NCI-H128 (cell line): ENCODE measurements at regions not wholly inside any gene's neighbourhood (a gene's known extent, or its start where the extent isn't known, plus 50 kb on each side); places are given as distances from the start of the nearest gene placed in this dataset.

Experiments used
- DNase-seq: peaks from one replicate; lab custom pipeline; 2025; ENCODE audit not compliant: unreplicated experiment; lab: John Stamatoyannopoulos, UW

GRCh38 chr3:181457190-181457589, 254.5 kb upstream of the SOX2 start:
- no peak for DNase-seq

GRCh38 chr3:181455276-181455675, 256.4 kb upstream of the SOX2 start:
- no peak for DNase-seq

DNA sequence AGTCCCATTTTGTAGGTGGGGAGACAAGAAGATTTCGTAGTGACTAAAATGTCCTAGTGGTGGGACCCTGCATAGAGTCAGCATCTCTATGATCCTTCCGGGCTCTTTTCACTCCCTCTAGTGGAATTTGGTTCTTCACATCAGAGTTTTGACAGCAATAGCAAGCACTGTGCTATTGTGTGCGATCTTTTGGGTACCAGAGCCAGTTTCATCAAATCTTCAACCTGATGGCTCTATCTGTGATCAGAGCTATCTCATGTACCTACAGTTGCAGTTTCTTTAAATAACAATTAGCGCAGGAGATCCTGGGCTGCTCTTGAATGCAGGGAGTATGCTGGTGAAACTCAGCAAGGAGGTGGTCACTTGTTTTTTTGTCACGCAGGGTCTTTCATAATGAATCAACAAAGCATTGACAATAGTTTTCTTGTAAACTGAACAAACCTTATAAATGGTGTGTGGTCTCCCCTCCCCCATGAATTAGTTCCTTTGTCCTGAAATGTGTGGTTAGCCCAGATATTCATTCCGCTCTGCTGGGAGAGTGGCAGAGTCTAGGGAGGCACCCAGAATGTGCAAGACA, 257.2 kb upstream of the SOX2 start:
- no peak for DNase-seq

DNA sequence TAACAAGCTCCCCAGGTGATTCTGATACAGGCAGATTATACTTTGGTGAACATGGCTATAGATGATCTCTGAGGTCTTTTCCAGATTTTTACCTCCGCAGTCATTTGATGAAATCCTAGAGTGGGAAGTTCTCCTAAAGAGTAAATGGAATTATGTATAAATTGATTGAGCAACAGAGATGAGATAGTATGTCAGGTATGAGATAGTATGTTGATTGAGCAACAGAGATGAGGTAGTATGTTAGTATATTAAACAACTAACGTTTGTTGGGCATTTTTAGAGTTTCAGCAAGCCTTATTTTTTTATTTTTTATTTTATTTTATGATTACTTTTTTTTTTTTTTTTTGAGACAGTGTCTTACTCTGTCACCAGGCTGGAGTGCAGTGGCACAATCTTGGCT, 265.0 kb upstream of the SOX2 start:
- DNase-seq, result no peak

GRCh38 chr3:181442066-181442465, 269.7 kb upstream of the SOX2 start:
- no peak for DNase-seq

DNA sequence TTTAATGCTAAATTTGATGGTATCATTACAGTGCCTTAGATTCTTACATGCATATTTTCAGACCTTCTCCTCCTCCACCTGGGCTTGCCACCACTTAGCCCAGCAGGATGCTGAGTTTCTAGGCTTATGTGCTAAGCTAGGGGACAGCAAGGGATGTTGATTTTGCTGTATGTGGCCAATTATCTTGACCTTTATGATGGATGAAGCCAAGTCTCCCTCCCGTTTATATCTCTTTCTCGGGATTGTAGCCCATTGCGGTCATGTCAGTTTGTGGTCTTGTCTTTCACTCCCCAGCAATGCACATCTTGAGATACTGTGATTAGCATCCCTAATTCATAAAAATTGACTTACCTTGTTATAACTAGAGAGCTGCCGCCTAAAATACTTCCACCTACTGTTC, 278.7 kb upstream of the SOX2 start:
- no peak for DNase-seq

GRCh38 chr3:181431748-181432147, 280.0 kb upstream of the SOX2 start:
- DNase-seq, result no peak

- no peak for DNase-seq
Observed at GRCh38 chr3:181425074-181425473, 286.7 kb upstream of the SOX2 start.

DNA sequence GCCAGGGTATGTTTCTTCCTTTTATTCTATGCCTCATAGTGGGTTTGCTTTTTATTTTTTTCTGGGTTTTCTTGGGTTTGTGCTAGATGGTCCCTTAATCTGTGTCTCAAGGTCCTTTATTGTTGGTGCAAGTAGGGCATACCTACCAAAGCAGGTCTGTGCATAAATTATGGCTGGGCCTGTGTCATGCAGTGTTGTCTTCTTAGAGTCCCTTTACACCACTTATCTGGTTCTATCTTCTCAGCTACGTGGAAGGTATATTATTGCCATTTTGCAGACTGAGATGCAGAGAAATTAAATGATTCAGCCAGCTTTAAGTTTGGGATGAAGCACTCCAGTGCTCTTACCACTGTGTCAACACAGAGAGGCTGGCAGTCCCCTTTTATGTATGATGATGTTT, 293.5 kb upstream of the SOX2 start:
- no peak for DNase-seq

DNA sequence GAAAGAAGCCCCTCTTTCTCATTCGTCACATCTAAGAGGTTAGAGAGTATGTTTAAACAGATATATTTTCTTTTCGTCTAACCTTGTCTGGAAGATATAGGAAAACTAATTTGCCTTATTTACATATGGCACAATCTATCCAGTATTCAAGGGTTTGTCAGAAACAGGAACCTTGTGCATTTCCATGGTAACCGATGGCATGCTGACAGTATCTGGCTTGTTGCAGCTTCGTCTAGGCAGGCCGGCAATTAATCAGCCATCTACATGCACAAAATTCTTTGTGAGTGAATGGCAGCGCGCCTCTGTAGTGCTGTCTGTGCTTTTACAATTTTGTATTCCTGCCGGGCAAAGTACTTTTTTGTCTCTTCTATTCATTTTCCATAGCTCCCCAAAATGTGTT, 294.0 kb upstream of the SOX2 start:
- no peak for DNase-seq

DNA sequence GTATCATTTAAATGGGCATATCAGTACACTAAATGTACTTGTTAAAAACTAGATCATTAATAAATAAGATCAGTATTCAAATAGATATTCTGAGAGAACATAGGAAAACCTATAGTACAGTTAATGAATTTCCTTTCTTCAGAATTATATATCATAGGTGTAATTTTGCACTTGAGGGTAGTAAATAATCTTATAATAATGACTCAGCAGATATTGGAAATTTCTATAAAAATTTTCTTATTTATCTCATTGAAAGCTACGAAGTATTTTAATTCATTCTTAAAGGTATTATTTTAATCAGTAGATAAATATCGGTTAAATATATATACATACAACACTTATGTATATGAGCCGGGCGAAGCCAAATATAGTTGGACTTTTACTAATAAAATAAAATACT, 300.9 kb upstream of the SOX2 start:
- no peak for DNase-seq

DNA sequence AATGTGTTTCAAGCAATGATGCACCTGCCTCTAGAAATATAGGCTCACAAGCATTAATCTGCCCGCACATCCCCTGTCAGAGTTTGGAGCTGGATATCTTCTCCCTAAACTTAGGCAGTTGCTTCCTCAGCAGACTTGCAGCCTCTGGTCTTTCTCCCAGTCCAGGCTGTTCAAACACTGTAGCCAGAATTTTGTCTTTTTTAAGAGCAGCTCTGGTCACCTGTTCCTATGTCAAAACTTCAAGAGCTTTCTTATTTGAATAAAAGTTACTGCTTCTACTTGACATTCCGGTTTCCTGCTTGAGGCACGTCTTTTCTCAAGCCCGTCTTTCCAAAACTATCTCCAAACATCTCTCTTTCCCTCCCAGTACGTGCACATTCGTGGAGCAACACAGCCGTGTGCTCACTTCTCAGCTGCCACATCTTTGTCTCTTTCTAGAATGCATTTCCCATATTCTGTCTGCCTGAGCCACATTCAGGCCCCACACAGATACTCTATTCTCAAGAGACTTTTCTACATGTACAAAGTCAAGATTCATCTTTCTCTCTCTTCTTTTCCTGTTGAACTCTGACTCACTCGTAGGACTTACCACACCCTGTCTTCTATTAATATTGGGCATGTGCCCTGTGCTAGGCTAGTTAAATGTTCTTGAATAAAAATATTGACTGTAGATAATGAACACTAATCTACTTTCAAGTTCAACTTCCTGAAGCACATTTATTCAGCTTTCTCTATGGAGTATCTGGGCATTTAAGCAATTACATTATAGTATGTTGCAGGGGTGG, 307.7 kb upstream of the SOX2 start:
- no peak for DNase-seq

DNA sequence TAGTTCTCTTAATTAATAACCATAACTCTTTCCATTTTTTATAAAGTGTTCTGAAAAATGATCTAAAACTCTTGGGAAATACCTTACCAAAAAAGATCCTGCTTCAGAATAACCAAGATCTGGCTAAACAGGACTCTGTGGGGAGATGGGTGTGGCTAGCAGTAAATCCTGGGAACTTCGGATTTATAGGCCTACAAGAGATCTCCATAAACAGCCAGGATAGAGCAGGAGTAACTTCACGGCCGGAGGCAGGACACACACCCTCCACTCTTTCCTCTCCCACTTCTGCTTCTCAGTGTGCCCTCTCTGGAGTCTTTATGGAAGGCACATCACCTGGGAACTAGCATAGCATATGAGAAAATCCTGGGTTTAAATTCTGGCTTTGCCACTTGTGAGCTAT, 309.4 kb upstream of the SOX2 start:
- no peak for DNase-seq

GRCh38 chr3:181384970-181385369, 326.8 kb upstream of the SOX2 start:
- DNase-seq, result no peak

GRCh38 chr3:181383760-181384159, 328.0 kb upstream of the SOX2 start:
- no peak for DNase-seq

GRCh38 chr3:181383201-181383600, 328.5 kb upstream of the SOX2 start:
- no peak for DNase-seq

GRCh38 chr3:181382656-181383055, 329.1 kb upstream of the SOX2 start:
- no peak for DNase-seq

- DNase-seq, result no peak
Observed at GRCh38 chr3:181379278-181379677, 332.4 kb upstream of the SOX2 start.

DNA sequence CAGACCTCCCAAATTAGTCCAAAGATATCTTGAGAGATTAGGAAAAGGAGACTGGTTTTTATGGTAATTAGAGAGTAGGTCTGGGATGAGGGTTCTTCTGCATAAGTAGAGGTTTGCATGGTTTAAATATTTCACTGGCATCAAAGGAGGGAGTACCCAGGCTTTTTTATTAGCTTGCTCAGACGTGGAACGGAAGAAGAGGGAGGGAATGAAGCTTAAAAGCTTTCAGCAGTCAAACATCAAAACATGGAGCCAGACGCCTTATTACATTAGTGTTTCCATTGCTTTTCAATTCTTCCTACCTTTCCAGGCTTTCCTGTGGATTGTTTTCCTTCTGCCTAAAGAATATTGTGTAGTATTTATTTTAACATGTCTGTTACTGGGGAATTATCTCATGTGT, 342.1 kb upstream of the SOX2 start:
- no peak for DNase-seq

DNA sequence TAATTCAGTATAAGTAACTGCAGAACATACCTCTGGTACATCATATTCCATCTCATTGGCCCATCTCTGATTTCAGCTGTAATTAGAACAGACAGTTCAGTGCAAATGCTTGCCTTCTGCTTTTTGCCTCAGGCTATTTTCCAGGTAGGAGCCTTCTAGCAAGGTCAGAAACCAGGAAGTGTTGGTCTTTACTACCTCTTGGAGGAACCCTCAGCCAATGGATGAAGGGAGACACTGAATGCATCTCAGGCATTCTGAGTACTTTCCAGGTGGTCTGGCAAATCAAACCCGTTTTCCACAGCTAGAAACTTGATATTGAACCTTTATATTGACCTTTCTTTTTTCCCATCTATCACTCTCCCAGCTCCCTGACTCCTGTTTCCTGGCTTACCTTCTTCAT, 348.5 kb upstream of the SOX2 start:
- DNase-seq, result no peak

GRCh38 chr3:181362378-181362777, 349.3 kb upstream of the SOX2 start:
- no peak for DNase-seq

GRCh38 chr3:181358562-181358961, 353.2 kb upstream of the SOX2 start:
- DNase-seq, result no peak

- no peak for DNase-seq
Observed at GRCh38 chr3:181358060-181358459, 353.7 kb upstream of the SOX2 start.
